ENCODE measurements at regions not wholly inside any gene's neighbourhood (a gene's known extent, or its start where the extent isn't known, plus 50 kb on each side); places are given as distances from the start of the nearest gene placed in this dataset.

DNA sequence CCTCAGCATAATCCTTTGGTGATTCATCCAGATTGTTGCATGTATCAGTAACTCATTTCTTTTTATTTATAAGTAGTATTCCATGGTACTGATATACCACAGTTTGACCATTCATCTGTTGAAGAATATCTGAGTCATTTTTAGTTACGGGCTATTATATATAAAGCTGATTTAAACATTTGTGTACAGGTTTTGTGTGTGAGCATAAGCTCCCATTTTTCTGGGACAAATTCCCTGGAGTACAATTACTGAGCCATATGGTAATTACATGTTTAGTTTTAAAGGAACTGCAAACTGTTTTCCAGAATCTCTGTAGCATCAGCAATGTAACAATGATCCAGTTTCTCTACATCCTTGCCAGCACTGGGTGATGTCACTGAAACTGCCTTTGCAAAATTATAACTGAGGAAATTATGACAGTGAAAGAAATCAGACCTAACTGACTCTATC, 236.2 kb upstream of the KRR1 start:
- TF ChIP-seq POLR2AphosphoS5 (IDR thresholded peaks at IDR 0.05; ENCODE audit: low read depth, low read length) = no peak
- TF ChIP-seq, protein P1, sequence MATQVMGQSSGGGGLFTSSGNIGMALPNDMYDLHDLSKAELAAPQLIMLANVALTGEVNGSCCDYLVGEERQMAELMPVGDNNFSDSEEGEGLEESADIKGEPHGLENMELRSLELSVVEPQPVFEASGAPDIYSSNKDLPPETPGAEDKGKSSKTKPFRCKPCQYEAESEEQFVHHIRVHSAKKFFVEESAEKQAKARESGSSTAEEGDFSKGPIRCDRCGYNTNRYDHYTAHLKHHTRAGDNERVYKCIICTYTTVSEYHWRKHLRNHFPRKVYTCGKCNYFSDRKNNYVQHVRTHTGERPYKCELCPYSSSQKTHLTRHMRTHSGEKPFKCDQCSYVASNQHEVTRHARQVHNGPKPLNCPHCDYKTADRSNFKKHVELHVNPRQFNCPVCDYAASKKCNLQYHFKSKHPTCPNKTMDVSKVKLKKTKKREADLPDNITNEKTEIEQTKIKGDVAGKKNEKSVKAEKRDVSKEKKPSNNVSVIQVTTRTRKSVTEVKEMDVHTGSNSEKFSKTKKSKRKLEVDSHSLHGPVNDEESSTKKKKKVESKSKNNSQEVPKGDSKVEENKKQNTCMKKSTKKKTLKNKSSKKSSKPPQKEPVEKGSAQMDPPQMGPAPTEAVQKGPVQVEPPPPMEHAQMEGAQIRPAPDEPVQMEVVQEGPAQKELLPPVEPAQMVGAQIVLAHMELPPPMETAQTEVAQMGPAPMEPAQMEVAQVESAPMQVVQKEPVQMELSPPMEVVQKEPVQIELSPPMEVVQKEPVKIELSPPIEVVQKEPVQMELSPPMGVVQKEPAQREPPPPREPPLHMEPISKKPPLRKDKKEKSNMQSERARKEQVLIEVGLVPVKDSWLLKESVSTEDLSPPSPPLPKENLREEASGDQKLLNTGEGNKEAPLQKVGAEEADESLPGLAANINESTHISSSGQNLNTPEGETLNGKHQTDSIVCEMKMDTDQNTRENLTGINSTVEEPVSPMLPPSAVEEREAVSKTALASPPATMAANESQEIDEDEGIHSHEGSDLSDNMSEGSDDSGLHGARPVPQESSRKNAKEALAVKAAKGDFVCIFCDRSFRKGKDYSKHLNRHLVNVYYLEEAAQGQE (IDR thresholded peaks at IDR 0.05; ENCODE audit: insufficient read depth in 1 of 2, low read depth in 2 of 2, low read length in 2 of 2) = no peak
- no peak for TF ChIP-seq TAF1 (IDR thresholded peaks at IDR 0.05; ENCODE audit: borderline replicate concordance, insufficient read depth, low read length)
- no peak for TF ChIP-seq SIN3A (IDR thresholded peaks at IDR 0.05; ENCODE audit: borderline replicate concordance, insufficient read depth, low read length)

Measured in PFSK-1 (cell line).